ENCODE measurements at regions not wholly inside any gene's neighbourhood (a gene's known extent, or its start where the extent isn't known, plus 50 kb on each side); places are given as distances from the start of the nearest gene placed in this dataset.

DNA sequence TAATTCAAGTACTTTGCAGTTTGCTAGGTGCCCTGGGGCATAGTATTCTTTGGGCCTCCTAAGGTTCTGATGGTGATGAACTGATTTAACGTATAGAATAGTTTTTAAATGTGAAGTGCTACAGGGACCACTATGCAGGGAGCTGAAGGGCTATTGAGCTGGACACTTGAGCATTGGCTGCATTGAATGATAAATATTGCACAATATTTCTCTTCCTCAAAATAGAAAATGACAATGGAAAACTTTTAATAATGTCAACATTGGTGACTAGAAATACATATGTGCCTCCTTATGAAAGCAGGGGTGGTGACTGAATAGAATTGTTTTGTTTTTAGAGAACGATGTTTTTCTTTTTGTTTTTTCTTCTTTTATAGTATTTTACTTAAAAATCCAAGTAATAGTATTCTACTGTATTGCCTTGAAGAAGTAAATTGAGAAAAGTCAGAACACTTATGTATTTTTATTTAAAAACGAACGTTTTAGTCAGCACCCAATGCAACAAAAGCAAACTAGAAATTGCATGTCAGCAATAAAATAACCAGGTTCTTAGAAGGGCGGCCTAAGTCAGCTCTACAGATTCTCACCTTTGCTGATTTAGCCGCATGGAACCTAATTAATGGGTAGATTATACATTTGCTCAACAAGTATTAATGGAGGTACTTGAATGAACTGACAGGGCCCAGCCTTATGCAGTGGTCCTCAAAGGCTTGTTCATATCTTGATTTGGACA is 244.0 kb upstream of the KLF6 start:
- H3K9ac ChIP-seq = no peak overlapping the region
- H3K27me3 ChIP-seq (replicated peaks; ENCODE audit: insufficient read depth) = no peaks in the 10 kb centered on the region
- H3K4me1 ChIP-seq (ENCODE audit: insufficient read depth) = no peaks in the 10 kb centered on the region
- H3K4me3 ChIP-seq = no peak overlapping the region
- H3K4me2 ChIP-seq (ENCODE audit: unreplicated experiment) = no peak overlapping the region
- no peak overlapping the region for H2AFZ ChIP-seq
- H3K9me2 ChIP-seq (ENCODE audit: insufficient read depth) = no peaks in the 10 kb centered on the region
- no peak for DNase-seq
- in situ Hi-C loops (cut with MboI) = no loop called here
- TF ChIP-seq EZH2phosphoT487 (IDR thresholded peaks at IDR 0.05; ENCODE audit: insufficient read depth, low read depth) = no peak
- no peak for TF ChIP-seq EZH2 (IDR thresholded peaks at IDR 0.05; ENCODE audit: insufficient read depth, poor library complexity, severe bottlenecking)
- H3K36me3 ChIP-seq (ENCODE audit: low read depth) = no peaks in the 10 kb centered on the region
- H4K20me1 ChIP-seq (ENCODE audit: insufficient read depth) = no peaks in the 10 kb centered on the region
- H3F3A ChIP-seq (ENCODE audit: insufficient read depth) = no peaks in the 10 kb centered on the region
- 80 to 88% methylated on average over 6 of the region's 6 CpGs for WGBS, 2 experiments (ENCODE audit: low coverage in 1 of 2, low lambda C conversion rate in 2 of 2, missing lambda C conversion rate in 2 of 2)
- no peaks in the 10 kb centered on the region for H3K9me3 ChIP-seq (ENCODE audit: low read depth)
- no peaks in the 10 kb centered on the region for H3K79me2 ChIP-seq (ENCODE audit: insufficient read depth)
- H3K27ac ChIP-seq = no peak overlapping the region

DNA sequence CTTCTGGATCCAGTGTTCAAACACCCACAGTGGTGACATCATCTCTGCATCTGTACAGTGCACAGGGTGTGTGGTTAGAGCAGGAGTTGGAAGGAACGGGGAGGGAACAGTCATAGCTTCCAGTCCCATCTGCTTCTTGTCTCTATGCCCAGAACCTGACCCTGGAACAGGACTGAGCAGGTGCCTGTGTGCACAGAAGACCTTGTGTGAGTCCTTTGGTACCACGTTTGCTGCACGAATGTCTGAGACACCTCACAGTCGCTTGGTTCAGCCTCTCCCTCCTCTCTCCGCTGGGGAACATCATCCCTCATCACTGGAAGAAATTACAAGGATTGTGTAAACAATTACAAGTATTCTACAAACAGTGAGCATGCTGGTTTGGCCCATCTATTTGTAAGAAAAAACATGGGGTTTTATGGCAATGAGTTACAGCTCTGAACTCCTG is 243.0 kb upstream of the KLF6 start:
- Histone ChIP-seq H3K27ac (no peak overlapping the region), H3K9me2 (ENCODE audit: insufficient read depth) (no peaks in the 10 kb centered on the region), H3K36me3 (ENCODE audit: low read depth) (no peaks in the 10 kb centered on the region), H4K20me1 (ENCODE audit: insufficient read depth) (no peaks in the 10 kb centered on the region), H2AFZ (no peak overlapping the region), H3K4me1 (ENCODE audit: insufficient read depth) (no peaks in the 10 kb centered on the region), H3F3A (ENCODE audit: insufficient read depth) (no peaks in the 10 kb centered on the region), H3K27me3 (replicated peaks; ENCODE audit: insufficient read depth) (no peaks in the 10 kb centered on the region), H3K9me3 (ENCODE audit: low read depth) (no peaks in the 10 kb centered on the region), H3K9ac (no peak overlapping the region), H3K4me3 (no peak overlapping the region), H3K79me2 (ENCODE audit: insufficient read depth) (no peaks in the 10 kb centered on the region), H3K4me2 (ENCODE audit: unreplicated experiment) (no peak overlapping the region)
- WGBS, 2 experiments (ENCODE audit: low coverage in 1 of 2, low lambda C conversion rate in 2 of 2, missing lambda C conversion rate in 2 of 2) = 35 to 43% methylated on average over 5 of the region's 5 CpGs
- no peak for TF ChIP-seq EZH2phosphoT487 (IDR thresholded peaks at IDR 0.05; ENCODE audit: insufficient read depth, low read depth)
- no peak for TF ChIP-seq EZH2 (IDR thresholded peaks at IDR 0.05; ENCODE audit: insufficient read depth, poor library complexity, severe bottlenecking)
- DNase-seq = peak; percentile 52
- in situ Hi-C loops (cut with MboI) = no loop called here

DNA sequence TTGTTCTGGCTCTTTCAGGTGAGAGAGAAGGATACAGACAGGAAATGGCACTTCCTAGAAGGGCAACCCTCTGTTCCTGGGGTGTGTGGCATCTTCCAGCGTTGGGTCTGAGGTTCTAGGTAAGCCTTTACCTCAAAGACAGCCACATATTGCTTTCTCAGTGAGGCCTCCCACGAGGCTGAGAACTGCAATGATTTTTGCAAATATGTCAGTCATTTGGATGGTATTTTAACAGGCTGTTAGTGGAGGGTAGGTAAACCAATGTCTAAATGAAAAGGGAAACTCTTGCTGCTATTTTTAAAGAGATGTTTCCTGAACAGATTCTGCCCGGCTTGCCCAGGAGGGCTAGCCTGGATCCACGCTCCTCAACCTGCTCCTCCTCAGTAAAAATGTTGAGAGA is 240.3 kb upstream of the KLF6 start:
- Histone ChIP-seq H2AFZ (no peak overlapping the region), H4K20me1 (ENCODE audit: insufficient read depth) (no peaks in the 10 kb centered on the region), H3K4me3 (no peak overlapping the region), H3K27ac (no peak overlapping the region), H3K79me2 (ENCODE audit: insufficient read depth) (no peaks in the 10 kb centered on the region), H3K9me2 (ENCODE audit: insufficient read depth) (no peaks in the 10 kb centered on the region), H3F3A (ENCODE audit: insufficient read depth) (no peaks in the 10 kb centered on the region), H3K4me2 (ENCODE audit: unreplicated experiment) (no peak overlapping the region), H3K27me3 (replicated peaks; ENCODE audit: insufficient read depth) (no peaks in the 10 kb centered on the region), H3K36me3 (ENCODE audit: low read depth) (no peaks in the 10 kb centered on the region), H3K9me3 (ENCODE audit: low read depth) (no peaks in the 10 kb centered on the region), H3K9ac (no peak overlapping the region), H3K4me1 (ENCODE audit: insufficient read depth) (no peaks in the 10 kb centered on the region)
- in situ Hi-C loops (cut with MboI) = no loop called here
- no peak for TF ChIP-seq EZH2 (IDR thresholded peaks at IDR 0.05; ENCODE audit: insufficient read depth, poor library complexity, severe bottlenecking)
- TF ChIP-seq EZH2phosphoT487 (IDR thresholded peaks at IDR 0.05; ENCODE audit: insufficient read depth, low read depth) = no peak
- 90 to 93% methylated on average over 4 of the region's 4 CpGs for WGBS, 2 experiments (ENCODE audit: low coverage in 1 of 2, low lambda C conversion rate in 2 of 2, missing lambda C conversion rate in 2 of 2)
- no peak for DNase-seq

DNA sequence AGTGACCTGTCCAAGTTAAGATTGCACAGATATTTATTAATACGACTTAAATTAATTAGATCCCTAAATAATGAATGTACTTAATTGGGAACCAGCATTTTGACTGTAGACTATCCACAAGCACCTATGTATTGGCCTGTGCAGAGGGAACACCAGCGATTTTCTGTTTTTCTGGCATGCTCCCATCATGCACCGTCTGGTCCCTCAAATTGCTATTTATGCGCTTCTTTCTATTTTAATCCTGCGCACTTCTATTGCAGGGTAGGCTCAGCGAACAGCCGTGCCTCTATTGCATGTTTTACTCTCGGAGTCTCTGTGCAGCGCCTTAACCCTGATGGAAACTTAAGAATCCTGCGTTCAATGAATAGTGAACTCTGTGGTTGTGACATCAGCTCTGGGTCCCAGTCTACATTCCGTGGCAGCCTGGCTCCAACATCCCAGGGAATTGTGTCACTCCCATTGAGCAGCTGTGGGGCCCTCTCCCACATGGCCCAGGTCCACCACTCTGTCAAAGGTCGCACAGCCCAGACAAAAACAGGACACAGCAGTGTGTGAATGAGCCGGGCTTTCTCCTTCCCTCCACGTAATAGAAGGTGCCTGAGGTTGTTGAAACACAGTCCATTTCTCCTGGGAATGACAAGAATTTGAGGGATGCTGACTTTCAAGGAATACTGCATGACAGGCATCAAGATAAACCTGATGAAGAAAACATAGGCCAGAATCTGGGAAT is 239.7 kb upstream of the KLF6 start:
- Histone ChIP-seq H3F3A (ENCODE audit: insufficient read depth) (no peaks in the 10 kb centered on the region), H3K27ac (no peak overlapping the region), H3K4me2 (ENCODE audit: unreplicated experiment) (no peak overlapping the region), H3K9me3 (ENCODE audit: low read depth) (no peaks in the 10 kb centered on the region), H3K4me1 (ENCODE audit: insufficient read depth) (no peaks in the 10 kb centered on the region), H3K27me3 (replicated peaks; ENCODE audit: insufficient read depth) (no peaks in the 10 kb centered on the region), H3K4me3 (no peak overlapping the region), H3K9me2 (ENCODE audit: insufficient read depth) (no peaks in the 10 kb centered on the region), H4K20me1 (ENCODE audit: insufficient read depth) (no peaks in the 10 kb centered on the region), H3K9ac (no peak overlapping the region), H3K36me3 (ENCODE audit: low read depth) (no peaks in the 10 kb centered on the region), H3K79me2 (ENCODE audit: insufficient read depth) (no peaks in the 10 kb centered on the region), H2AFZ (no peak overlapping the region)
- DNase-seq = no peak
- 86 to 90% methylated on average over 14 of the region's 14 CpGs for WGBS, 2 experiments (ENCODE audit: low coverage in 1 of 2, low lambda C conversion rate in 2 of 2, missing lambda C conversion rate in 2 of 2)
- no peak for TF ChIP-seq EZH2phosphoT487 (IDR thresholded peaks at IDR 0.05; ENCODE audit: insufficient read depth, low read depth)
- no peak for TF ChIP-seq EZH2 (IDR thresholded peaks at IDR 0.05; ENCODE audit: insufficient read depth, poor library complexity, severe bottlenecking)
- in situ Hi-C loops (cut with MboI) = no loop called here
